DND-41 (cell line): ENCODE measurements at regions not wholly inside any gene's neighbourhood (a gene's known extent, or its start where the extent isn't known, plus 50 kb on each side); places are given as distances from the start of the nearest gene placed in this dataset.

Experiments used
- CTCF ChIP-seq: IDR thresholded peaks from 2 replicates; pipeline ENCODE4 v1.5.1; 2012; ENCODE audit warnings: borderline replicate concordance, low read length, moderate library complexity, mild to moderate bottlenecking; ENCODE audit not compliant: poor library complexity, severe bottlenecking; ENCODE audit errors: extremely low read depth
- EZH2 ChIP-seq: IDR thresholded peaks from 3 replicates; pipeline ENCODE4 v1.6.1; 2012; ENCODE audit warnings: borderline replicate concordance, low read depth, mild to moderate bottlenecking, moderate library complexity, low read length, inconsistent platforms; ENCODE audit not compliant: severe bottlenecking

DNA sequence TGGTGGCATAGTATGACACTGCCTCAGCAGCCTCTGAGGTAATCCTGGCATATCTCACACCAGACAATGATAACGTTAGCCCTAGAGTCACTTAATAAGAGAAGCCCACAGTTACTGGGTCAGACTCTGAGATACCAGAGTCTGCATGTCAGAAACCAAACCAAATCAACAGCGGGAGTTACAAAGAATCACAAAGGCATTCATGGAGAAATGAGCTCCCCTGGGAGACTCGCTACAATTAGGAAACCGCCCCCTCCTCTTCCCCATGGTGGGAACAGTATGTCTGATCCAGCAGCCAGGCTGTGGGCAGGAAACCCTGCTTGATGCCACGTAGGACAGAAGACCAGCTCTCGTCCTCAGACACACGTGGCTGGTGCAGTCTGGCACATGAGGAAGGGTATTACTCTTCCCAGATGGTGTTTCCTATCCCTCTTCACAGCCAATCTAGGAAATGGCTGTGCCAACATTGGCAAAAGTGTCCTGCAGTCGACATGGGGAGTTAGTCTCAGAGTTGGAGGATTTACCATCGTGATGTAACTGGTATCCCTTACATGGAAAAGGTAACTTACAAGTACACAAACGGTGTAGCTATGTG lies 485.4 kb downstream of the ZNF608 start:
- TF ChIP-seq CTCF (no peak), EZH2 (no peak)
